HepG2 (cell line): ENCODE measurements at regions not wholly inside any gene's neighbourhood (a gene's known extent, or its start where the extent isn't known, plus 50 kb on each side); places are given as distances from the start of the nearest gene placed in this dataset.

Experiments
- ATAC-seq: fragments of 200-7000 bp; cut with Tn5 transposase; 3 replicates; pipeline ENCODE4 v1.9.1; 2020; ENCODE audit warnings: mild to moderate bottlenecking, moderate library complexity
- BruUV-seq: library from RNA; stranded (reverse); fragments of 400-500 nt; replicated peaks from 2 replicates; lab custom pipeline; 2021; lab: Mats Ljungman, UMichigan
- CTCF ChIA-PET: fragments of 300-600 bp; formaldehyde crosslinking; extraction: SDS; loops from one replicate; lab custom pipeline; 2021; ENCODE audit warnings: low total read pairs, inconsistent platforms, low intra/inter-chr PET ratio; lab: Yijun Ruan, JAX
- POLR2A ChIA-PET: fragments of 350-600 bp; sonication (Branson Sonifier 250); formaldehyde crosslinking; loops from one replicate; lab custom pipeline; 2020; ENCODE audit warnings: antibody characterized with exemption, inconsistent platforms; lab: Yijun Ruan, JAX
- DNase-seq: peaks from one replicate; pipeline ENCODE4 v3.0.0-alpha.2; 2015; ENCODE audit warnings: low spot score
- FAIRE-seq: peaks from 3 replicates; lab custom pipeline; 2011; peaks lifted over from hg19 to GRCh38; lab: Jason Lieb, UNC
- H2AFZ ChIP-seq: one replicate; pipeline ENCODE4 v1.6.1; 2011; ENCODE audit warnings: low read length, inconsistent platforms
- H3K27ac ChIP-seq: fragments of 300-600 bp; 3 replicates; pipeline ENCODE4 v1.8.0; 2011; ENCODE audit warnings: mixed run types, mild to moderate bottlenecking, mixed read lengths, low read length, inconsistent platforms; ENCODE audit not compliant: insufficient read depth; ENCODE audit errors: extremely low read length
- H3K27me3 ChIP-seq, 2 experiments: fragments of 200-600 bp in 1 of 2; 2 replicates in 1 of 2; 3 replicates in 1 of 2; pipeline versions ENCODE4 v1.6.0 to v1.8.0; 2011; ENCODE audit warnings: low read length in 2 of 2, mild to moderate bottlenecking in 2 of 2, moderate library complexity in 2 of 2, inconsistent platforms in 1 of 2; ENCODE audit not compliant: insufficient read depth in 2 of 2, control insufficient read depth in 1 of 2
- H3K36me3 ChIP-seq, 2 experiments: fragments of 200-600 bp in 1 of 2; replicated peaks in 1 of 2; 2 replicates in 1 of 2; 3 replicates in 1 of 2; pipeline versions ENCODE4 v1.5.1 to v1.8.0; 2011; ENCODE audit warnings: low read length in 2 of 2, inconsistent platforms in 1 of 2; ENCODE audit not compliant: insufficient read depth in 2 of 2, control insufficient read depth in 1 of 2
- H3K4me1 ChIP-seq: 2 replicates; pipeline ENCODE4 v1.5.1; 2012; ENCODE audit warnings: low read length, inconsistent platforms; ENCODE audit not compliant: insufficient read depth
- H3K4me2 ChIP-seq: 2 replicates; pipeline ENCODE4 v1.6.0; 2011; ENCODE audit warnings: low read depth, low read length, inconsistent platforms
- H3K4me3 ChIP-seq, 3 experiments: fragments of 200-600 bp in 1 of 3; sonication (generic), shearing (Covaris generic) in 1 of 3; replicated peaks in 1 of 3; 2 replicates each; pipeline ENCODE4 v1.5.1; 2011 to 2016; ENCODE audit warnings: low read length in 3 of 3, inconsistent platforms in 2 of 3, low read depth in 2 of 3, mild to moderate bottlenecking in 2 of 3, control low read depth in 1 of 3, mixed read lengths in 1 of 3; ENCODE audit not compliant: insufficient read depth in 1 of 3
- H3K79me2 ChIP-seq: one replicate; pipeline ENCODE4 v1.6.1; 2011; ENCODE audit warnings: low read length, inconsistent platforms; ENCODE audit not compliant: insufficient read depth
- H3K9ac ChIP-seq: 2 replicates; pipeline ENCODE4 v1.6.0; 2011; ENCODE audit warnings: mild to moderate bottlenecking, low read depth, low read length, inconsistent platforms; ENCODE audit not compliant: insufficient read depth
- H3K9me3 ChIP-seq: 2 replicates; pipeline ENCODE4 v1.5.1; 2012; ENCODE audit warnings: mild to moderate bottlenecking, low read length
- H4K20me1 ChIP-seq: 2 replicates; pipeline ENCODE4 v1.6.0; 2011; ENCODE audit warnings: inconsistent platforms, mild to moderate bottlenecking, low read length, moderate library complexity; ENCODE audit not compliant: insufficient read depth
- CCDC6 ChIP-seq: sonication (generic); formaldehyde crosslinking; IDR thresholded peaks from 2 replicates; pipeline ENCODE4 v1.8.1; 2022; ENCODE audit warnings: mild to moderate bottlenecking, missing genetic modification reagents, moderate library complexity
- EEA1 ChIP-seq: sonication (generic); formaldehyde crosslinking; IDR thresholded peaks from 2 replicates; pipeline ENCODE4 v1.5.1; 2020; ENCODE audit warnings: mild to moderate bottlenecking, missing genetic modification reagents, borderline replicate concordance
- MYNN ChIP-seq: sonication (generic); formaldehyde crosslinking; IDR thresholded peaks from 2 replicates; pipeline ENCODE4 v1.4.0; 2020; ENCODE audit warnings: mild to moderate bottlenecking, low read depth, missing genetic modification reagents
- NCOA5 ChIP-seq: sonication (generic); formaldehyde crosslinking; IDR thresholded peaks from 2 replicates; pipeline ENCODE4 v1.4.0; 2020; ENCODE audit warnings: missing genetic modification reagents
- POLR2AphosphoS5 ChIP-seq: IDR thresholded peaks from 2 replicates; pipeline ENCODE4 v1.6.1; 2012; ENCODE audit warnings: low read depth, low read length
- XBP1 ChIP-seq: sonication (generic); formaldehyde crosslinking; IDR thresholded peaks from 2 replicates; pipeline ENCODE4 v1.5.0; 2020; ENCODE audit warnings: missing genetic modification reagents
- ZC3H13 ChIP-seq: sonication (generic); formaldehyde crosslinking; IDR thresholded peaks from 2 replicates; pipeline ENCODE4 v1.8.1; 2023; ENCODE audit warnings: mild to moderate bottlenecking, missing genetic modification reagents, moderate library complexity
- ZNF605 ChIP-seq: sonication (generic); formaldehyde crosslinking; IDR thresholded peaks from 2 replicates; pipeline ENCODE4 v1.8.0; 2022; ENCODE audit warnings: mild to moderate bottlenecking, missing genetic modification reagents
- ZSCAN31 ChIP-seq: sonication (generic); formaldehyde crosslinking; IDR thresholded peaks from 2 replicates; pipeline ENCODE4 v1.5.0; 2020; ENCODE audit warnings: low read depth, mild to moderate bottlenecking, missing genetic modification reagents
- ZZZ3 ChIP-seq: sonication (generic); formaldehyde crosslinking; IDR thresholded peaks from 2 replicates; pipeline ENCODE4 v1.4.0; 2020; ENCODE audit warnings: missing genetic modification reagents, mild to moderate bottlenecking, borderline replicate concordance
- WGBS: methylation state at CpG from one replicate; pipeline ENCODE4 v1.1.6; 2017; ENCODE audit warnings: low lambda C conversion rate; 5-methylcytosine and 5-hydroxymethylcytosine counted together
- in situ Hi-C: cut with HindIII; loops from 2 replicates; pipeline ENCODE4 v1.10.0; 2017; ENCODE audit warnings: low pct_unique_long_range_greater_than_20kb; ENCODE audit not compliant: extremely low pct_ligation_motif_present
- intact Hi-C: fragments of 100-400 bp; cut with micrococcal nuclease; formaldehyde crosslinking; loops from one replicate; pipeline ENCODE4 v1.10.0; 2022; ENCODE audit not compliant: unreplicated experiment
- TF ChIP-seq, protein P1 (sequence below): sonication (generic); formaldehyde crosslinking; IDR thresholded peaks from 2 replicates; pipeline ENCODE4 v1.4.0; 2020; ENCODE audit warnings: missing genetic modification reagents
- TF ChIP-seq, protein P2 (sequence below): IDR thresholded peaks from 2 replicates; pipeline ENCODE4 v1.6.1; 2016; ENCODE audit warnings: missing genetic modification reagents, missing compliant biosample characterization
- TF ChIP-seq, protein P3 (sequence below), 2 experiments: sonication (generic) in 1 of 2; formaldehyde crosslinking in 1 of 2; IDR thresholded peaks; 2 replicates each; pipeline versions ENCODE4 v1.4.0 to v1.6.1; 2018 to 2020; ENCODE audit warnings: missing genetic modification reagents in 2 of 2, borderline replicate concordance in 1 of 2, low read depth in 1 of 2, mild to moderate bottlenecking in 1 of 2, missing biosample characterization in 1 of 2

DNA sequence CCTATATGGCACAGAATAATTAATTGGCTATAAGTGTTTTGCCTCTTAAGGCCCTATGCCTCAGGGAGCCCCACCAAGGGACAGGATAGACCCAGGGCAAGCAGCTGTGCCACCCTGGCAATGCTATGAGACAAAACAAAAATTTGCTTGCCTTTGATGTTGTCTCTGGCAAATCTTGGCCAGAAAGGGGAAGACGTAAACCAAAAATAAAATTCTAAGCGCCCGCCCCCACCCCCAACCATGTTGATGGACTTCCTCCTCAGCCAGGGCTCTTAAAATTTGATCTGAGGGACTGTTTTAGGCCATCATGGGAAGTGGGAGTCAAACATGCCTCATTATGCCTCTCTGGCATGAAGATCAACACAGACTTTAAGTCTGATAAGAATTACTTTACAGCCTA lies 130.5 kb upstream of the APOOL start:
- BruUV-seq: no TSS peak
- Histone ChIP-seq H3K36me3 (no peaks in the 10 kb centered on the region), H2AFZ (no peak overlapping the region), H3K9me3 (no peaks in the 10 kb centered on the region), H3K27me3 (no peaks in the 10 kb centered on the region), H3K4me3 (no peak overlapping the region), H4K20me1 (no peaks in the 10 kb centered on the region), H3K27ac (no peak overlapping the region), H3K4me1 (no peaks in the 10 kb centered on the region), H3K9ac (no peak overlapping the region), H3K4me2 (no peak overlapping the region), H3K79me2 (no peaks in the 10 kb centered on the region)
- in situ Hi-C loops: no loop called here
- intact Hi-C loops: no loop called here
- ChIA-PET POLR2A (no interaction called here), CTCF (no interaction called here)
- no peak for FAIRE-seq
- no peak for ATAC-seq
- DNase-seq: no peak
- WGBS: 7% methylated on average over 2 of the region's 3 CpGs
- TF ChIP-seq ZSCAN31 (CRISPR knock-in tag) (no peak), NCOA5 (no peak), POLR2AphosphoS5 (no peak), EEA1 (CRISPR knock-in tag) (no peak), XBP1 (CRISPR knock-in tag) (no peak), ZC3H13 (no peak), ZZZ3 (CRISPR knock-in tag) (no peak), ZNF605 (CRISPR knock-in tag) (no peak), MYNN (CRISPR knock-in tag) (no peak), CCDC6 (CRISPR knock-in tag) (no peak)
- TF ChIP-seq, protein P1, sequence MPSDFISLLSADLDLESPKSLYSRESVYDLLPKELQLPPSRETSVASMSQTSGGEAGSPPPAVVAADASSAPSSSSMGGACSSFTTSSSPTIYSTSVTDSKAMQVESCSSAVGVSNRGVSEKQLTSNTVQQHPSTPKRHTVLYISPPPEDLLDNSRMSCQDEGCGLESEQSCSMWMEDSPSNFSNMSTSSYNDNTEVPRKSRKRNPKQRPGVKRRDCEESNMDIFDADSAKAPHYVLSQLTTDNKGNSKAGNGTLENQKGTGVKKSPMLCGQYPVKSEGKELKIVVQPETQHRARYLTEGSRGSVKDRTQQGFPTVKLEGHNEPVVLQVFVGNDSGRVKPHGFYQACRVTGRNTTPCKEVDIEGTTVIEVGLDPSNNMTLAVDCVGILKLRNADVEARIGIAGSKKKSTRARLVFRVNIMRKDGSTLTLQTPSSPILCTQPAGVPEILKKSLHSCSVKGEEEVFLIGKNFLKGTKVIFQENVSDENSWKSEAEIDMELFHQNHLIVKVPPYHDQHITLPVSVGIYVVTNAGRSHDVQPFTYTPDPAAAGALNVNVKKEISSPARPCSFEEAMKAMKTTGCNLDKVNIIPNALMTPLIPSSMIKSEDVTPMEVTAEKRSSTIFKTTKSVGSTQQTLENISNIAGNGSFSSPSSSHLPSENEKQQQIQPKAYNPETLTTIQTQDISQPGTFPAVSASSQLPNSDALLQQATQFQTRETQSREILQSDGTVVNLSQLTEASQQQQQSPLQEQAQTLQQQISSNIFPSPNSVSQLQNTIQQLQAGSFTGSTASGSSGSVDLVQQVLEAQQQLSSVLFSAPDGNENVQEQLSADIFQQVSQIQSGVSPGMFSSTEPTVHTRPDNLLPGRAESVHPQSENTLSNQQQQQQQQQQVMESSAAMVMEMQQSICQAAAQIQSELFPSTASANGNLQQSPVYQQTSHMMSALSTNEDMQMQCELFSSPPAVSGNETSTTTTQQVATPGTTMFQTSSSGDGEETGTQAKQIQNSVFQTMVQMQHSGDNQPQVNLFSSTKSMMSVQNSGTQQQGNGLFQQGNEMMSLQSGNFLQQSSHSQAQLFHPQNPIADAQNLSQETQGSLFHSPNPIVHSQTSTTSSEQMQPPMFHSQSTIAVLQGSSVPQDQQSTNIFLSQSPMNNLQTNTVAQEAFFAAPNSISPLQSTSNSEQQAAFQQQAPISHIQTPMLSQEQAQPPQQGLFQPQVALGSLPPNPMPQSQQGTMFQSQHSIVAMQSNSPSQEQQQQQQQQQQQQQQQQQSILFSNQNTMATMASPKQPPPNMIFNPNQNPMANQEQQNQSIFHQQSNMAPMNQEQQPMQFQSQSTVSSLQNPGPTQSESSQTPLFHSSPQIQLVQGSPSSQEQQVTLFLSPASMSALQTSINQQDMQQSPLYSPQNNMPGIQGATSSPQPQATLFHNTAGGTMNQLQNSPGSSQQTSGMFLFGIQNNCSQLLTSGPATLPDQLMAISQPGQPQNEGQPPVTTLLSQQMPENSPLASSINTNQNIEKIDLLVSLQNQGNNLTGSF: no peak
- TF ChIP-seq, protein P2, sequence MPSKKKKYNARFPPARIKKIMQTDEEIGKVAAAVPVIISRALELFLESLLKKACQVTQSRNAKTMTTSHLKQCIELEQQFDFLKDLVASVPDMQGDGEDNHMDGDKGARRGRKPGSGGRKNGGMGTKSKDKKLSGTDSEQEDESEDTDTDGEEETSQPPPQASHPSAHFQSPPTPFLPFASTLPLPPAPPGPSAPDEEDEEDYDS (CRISPR knock-in tag): no peak
- TF ChIP-seq, protein P3, sequence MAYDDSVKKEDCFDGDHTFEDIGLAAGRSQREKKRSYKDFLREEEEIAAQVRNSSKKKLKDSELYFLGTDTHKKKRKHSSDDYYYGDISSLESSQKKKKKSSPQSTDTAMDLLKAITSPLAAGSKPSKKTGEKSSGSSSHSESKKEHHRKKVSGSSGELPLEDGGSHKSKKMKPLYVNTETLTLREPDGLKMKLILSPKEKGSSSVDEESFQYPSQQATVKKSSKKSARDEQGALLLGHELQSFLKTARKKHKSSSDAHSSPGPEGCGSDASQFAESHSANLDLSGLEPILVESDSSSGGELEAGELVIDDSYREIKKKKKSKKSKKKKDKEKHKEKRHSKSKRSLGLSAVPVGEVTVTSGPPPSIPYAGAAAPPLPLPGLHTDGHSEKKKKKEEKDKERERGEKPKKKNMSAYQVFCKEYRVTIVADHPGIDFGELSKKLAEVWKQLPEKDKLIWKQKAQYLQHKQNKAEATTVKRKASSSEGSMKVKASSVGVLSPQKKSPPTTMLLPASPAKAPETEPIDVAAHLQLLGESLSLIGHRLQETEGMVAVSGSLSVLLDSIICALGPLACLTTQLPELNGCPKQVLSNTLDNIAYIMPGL (CRISPR knock-in tag; IDR thresholded peaks at IDR 0.05; ENCODE audit: borderline replicate concordance in 1 of 2, low read depth in 1 of 2): no peak
